ENCODE measurements at regions not wholly inside any gene's neighbourhood (a gene's known extent, or its start where the extent isn't known, plus 50 kb on each side); places are given as distances from the start of the nearest gene placed in this dataset.

DNA sequence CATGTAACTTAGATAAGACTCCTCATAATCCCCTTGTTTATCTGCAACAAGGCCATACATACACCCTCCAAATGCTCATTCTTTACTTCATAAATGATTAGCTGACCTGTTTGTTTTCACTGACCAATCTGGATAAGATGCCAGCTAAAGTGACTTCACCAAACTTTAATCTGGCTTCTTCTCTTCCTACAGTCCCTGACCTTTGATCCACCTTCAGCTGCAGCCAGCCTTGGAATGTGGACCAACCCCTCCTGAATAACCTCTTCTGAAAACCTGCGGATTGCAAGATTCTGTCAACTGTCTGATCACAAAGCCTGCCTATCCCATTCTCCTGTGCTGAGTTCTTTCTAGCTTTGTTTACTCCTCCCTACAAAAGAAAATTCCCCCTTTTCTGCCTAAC lies 476.8 kb downstream of the LRRC70 start:
- no peak overlapping the region for H3K27ac ChIP-seq (ENCODE audit: control insufficient read depth, insufficient read depth)
- TF ChIP-seq HDAC6 (IDR thresholded peaks at IDR 0.05; ENCODE audit: unreplicated experiment) (no peak), IRF4 (IDR thresholded peaks at IDR 0.05; ENCODE audit: low read depth, low read length) (no peak), JUND (IDR thresholded peaks at IDR 0.05; ENCODE audit: low read depth, low read length) (no peak), KLF5 (IDR thresholded peaks at IDR 0.05; ENCODE audit: partially characterized antibody) (no peak), RAD51 (IDR thresholded peaks at IDR 0.05) (no peak)
- TF ChIP-seq, protein P1, sequence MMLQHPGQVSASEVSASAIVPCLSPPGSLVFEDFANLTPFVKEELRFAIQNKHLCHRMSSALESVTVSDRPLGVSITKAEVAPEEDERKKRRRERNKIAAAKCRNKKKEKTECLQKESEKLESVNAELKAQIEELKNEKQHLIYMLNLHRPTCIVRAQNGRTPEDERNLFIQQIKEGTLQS (IDR thresholded peaks at IDR 0.05; ENCODE audit: borderline replicate concordance, extremely low read depth, low read depth, low read length): no peak
- TF ChIP-seq, protein P2, sequence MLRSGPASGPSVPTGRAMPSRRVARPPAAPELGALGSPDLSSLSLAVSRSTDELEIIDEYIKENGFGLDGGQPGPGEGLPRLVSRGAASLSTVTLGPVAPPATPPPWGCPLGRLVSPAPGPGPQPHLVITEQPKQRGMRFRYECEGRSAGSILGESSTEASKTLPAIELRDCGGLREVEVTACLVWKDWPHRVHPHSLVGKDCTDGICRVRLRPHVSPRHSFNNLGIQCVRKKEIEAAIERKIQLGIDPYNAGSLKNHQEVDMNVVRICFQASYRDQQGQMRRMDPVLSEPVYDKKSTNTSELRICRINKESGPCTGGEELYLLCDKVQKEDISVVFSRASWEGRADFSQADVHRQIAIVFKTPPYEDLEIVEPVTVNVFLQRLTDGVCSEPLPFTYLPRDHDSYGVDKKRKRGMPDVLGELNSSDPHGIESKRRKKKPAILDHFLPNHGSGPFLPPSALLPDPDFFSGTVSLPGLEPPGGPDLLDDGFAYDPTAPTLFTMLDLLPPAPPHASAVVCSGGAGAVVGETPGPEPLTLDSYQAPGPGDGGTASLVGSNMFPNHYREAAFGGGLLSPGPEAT (IDR thresholded peaks at IDR 0.05; ENCODE audit: low read depth): no peak
- SMC1A ChIA-PET (ENCODE audit: uncharacterized antibody, unreplicated experiment): no interaction called here
- H3K79me2 ChIP-seq (ENCODE audit: control insufficient read depth, insufficient read depth, low read length): no peaks in the 10 kb centered on the region
- RAD21 ChIA-PET (ENCODE audit: unreplicated experiment): no interaction called here
- no peaks in the 10 kb centered on the region for H3K36me3 ChIP-seq (ENCODE audit: control insufficient read depth in 2 of 2, insufficient read depth in 2 of 2, low read length in 1 of 2)
- no peak overlapping the region for H3K9ac ChIP-seq (ENCODE audit: control insufficient read depth, insufficient read depth, low read length)
- ATAC-seq (no peak), FAIRE-seq (no peak), DNase-seq (ENCODE audit: low read depth, low spot score) (no peak)
- 80% methylated on average over 1 of the region's 1 CpG for WGBS (ENCODE audit: insufficient coverage, insufficient replicate concordance, low lambda C conversion rate, missing lambda C conversion rate)
- H3K9me3 ChIP-seq (replicated peaks; ENCODE audit: control insufficient read depth, insufficient read depth, low read length): no peaks in the 10 kb centered on the region
- in situ Hi-C loops (cut with MboI) (no loop called here), intact Hi-C loops (cut with micrococcal nuclease; ENCODE audit: unreplicated experiment) (no loop called here)
- CTCF ChIA-PET: no interaction called here
- BruUV-seq (replicated peaks): no TSS peak
- no peaks in the 10 kb centered on the region for H3K4me1 ChIP-seq (ENCODE audit: control insufficient read depth, insufficient read depth, low read length)
- H4K20me1 ChIP-seq (ENCODE audit: control insufficient read depth, insufficient read depth): no peaks in the 10 kb centered on the region
- H2AFZ ChIP-seq (ENCODE audit: control insufficient read depth, low read depth, low read length): no peak overlapping the region
- no peak overlapping the region for H3K4me3 ChIP-seq
- H3K27me3 ChIP-seq (replicated peaks in 1 of 2; ENCODE audit: control insufficient read depth in 2 of 2, insufficient read depth in 2 of 2, low read length in 1 of 2): no peaks in the 10 kb centered on the region
- H3K4me2 ChIP-seq (ENCODE audit: control insufficient read depth, insufficient read depth): no peak overlapping the region
- POLR2A ChIA-PET: no interaction called here

Data from GM12878 (cell line).